ENCODE measurements at regions not wholly inside any gene's neighbourhood (a gene's known extent, or its start where the extent isn't known, plus 50 kb on each side); places are given as distances from the start of the nearest gene placed in this dataset.

- intact Hi-C loops (cut with micrococcal nuclease; ENCODE audit: unreplicated experiment), result no loop called here
- no peak overlapping the region for H2AFZ ChIP-seq (ENCODE audit: low read length)
- CTCF ChIA-PET (ENCODE audit: unreplicated experiment), result no interaction called here
- no peaks in the 10 kb centered on the region for H4K20me1 ChIP-seq (ENCODE audit: insufficient read depth, low read length)
- no peak for DNase-seq (ENCODE audit: low spot score)
- no peaks in the 10 kb centered on the region for H3K36me3 ChIP-seq (ENCODE audit: insufficient read depth, low read length)
- no TSS peak for BruUV-seq (replicated peaks)
- no peak overlapping the region for H3K4me3 ChIP-seq (ENCODE audit: low read depth, low read length, poor library complexity, severe bottlenecking)
- no peaks in the 10 kb centered on the region for H3K9me3 ChIP-seq (ENCODE audit: low read length)
- H3K9me2 ChIP-seq (ENCODE audit: insufficient read depth, low read length), result no peaks in the 10 kb centered on the region
- H3K4me2 ChIP-seq (ENCODE audit: low read length), result no peak overlapping the region
- POLR2A ChIA-PET, result no interaction called here
- no peaks in the 10 kb centered on the region for H3K79me2 ChIP-seq (ENCODE audit: insufficient read depth, low read depth, low read length)
- no peak overlapping the region for H3K27ac ChIP-seq (ENCODE audit: low read depth, low read length, poor library complexity, severe bottlenecking)
- no peaks in the 10 kb centered on the region for H3K4me1 ChIP-seq (ENCODE audit: insufficient read depth, low read length, poor library complexity, severe bottlenecking)
- TF ChIP-seq EZH2phosphoT487 (IDR thresholded peaks at IDR 0.05; ENCODE audit: borderline replicate concordance, low read depth, low read length), result no peak
- TF ChIP-seq, protein P1, sequence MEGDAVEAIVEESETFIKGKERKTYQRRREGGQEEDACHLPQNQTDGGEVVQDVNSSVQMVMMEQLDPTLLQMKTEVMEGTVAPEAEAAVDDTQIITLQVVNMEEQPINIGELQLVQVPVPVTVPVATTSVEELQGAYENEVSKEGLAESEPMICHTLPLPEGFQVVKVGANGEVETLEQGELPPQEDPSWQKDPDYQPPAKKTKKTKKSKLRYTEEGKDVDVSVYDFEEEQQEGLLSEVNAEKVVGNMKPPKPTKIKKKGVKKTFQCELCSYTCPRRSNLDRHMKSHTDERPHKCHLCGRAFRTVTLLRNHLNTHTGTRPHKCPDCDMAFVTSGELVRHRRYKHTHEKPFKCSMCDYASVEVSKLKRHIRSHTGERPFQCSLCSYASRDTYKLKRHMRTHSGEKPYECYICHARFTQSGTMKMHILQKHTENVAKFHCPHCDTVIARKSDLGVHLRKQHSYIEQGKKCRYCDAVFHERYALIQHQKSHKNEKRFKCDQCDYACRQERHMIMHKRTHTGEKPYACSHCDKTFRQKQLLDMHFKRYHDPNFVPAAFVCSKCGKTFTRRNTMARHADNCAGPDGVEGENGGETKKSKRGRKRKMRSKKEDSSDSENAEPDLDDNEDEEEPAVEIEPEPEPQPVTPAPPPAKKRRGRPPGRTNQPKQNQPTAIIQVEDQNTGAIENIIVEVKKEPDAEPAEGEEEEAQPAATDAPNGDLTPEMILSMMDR (conservative IDR thresholded peaks at IDR 0.05; ENCODE audit: low read length), result no peak
Measured at GRCh38 chr4:96786306-96786705, 946.4 kb downstream of the PDHA2 start.

DNA sequence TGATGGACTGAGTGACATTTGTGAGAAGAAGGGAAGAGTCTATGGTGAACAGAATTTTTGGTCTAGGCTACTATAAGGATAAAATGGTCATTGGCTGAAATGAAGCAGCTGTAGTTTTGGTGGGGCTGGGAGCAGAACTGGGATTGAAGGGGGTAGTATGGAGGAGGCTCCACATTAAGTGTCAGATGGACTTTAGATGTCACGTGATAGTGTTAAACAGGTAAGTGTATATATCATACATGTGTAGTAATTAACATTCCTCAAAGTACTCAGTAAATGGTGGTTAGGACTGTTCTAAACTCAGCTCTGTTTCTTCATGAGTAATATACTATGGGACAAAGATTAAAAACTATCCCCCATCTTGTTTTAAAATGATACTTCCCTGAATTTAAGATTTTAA lies 947.9 kb downstream of the PDHA2 start:
- Histone ChIP-seq H2AFZ (ENCODE audit: low read length) (no peak overlapping the region), H3K27ac (ENCODE audit: low read depth, low read length, poor library complexity, severe bottlenecking) (no peak overlapping the region), H3K79me2 (ENCODE audit: insufficient read depth, low read depth, low read length) (no peaks in the 10 kb centered on the region), H4K20me1 (ENCODE audit: insufficient read depth, low read length) (no peaks in the 10 kb centered on the region), H3K9me3 (ENCODE audit: low read length) (no peaks in the 10 kb centered on the region), H3K9me2 (ENCODE audit: insufficient read depth, low read length) (no peaks in the 10 kb centered on the region), H3K4me2 (ENCODE audit: low read length) (no peak overlapping the region), H3K4me3 (ENCODE audit: low read depth, low read length, poor library complexity, severe bottlenecking) (no peak overlapping the region), H3K4me1 (ENCODE audit: insufficient read depth, low read length, poor library complexity, severe bottlenecking) (no peaks in the 10 kb centered on the region), H3K36me3 (ENCODE audit: insufficient read depth, low read length) (no peaks in the 10 kb centered on the region)
- POLR2A ChIA-PET, result no interaction called here
- intact Hi-C loops (cut with micrococcal nuclease; ENCODE audit: unreplicated experiment), result no loop called here
- BruUV-seq (replicated peaks), result no TSS peak
- DNase-seq (ENCODE audit: low spot score), result no peak
- CTCF ChIA-PET (ENCODE audit: unreplicated experiment), result no interaction called here
- TF ChIP-seq, protein P1 (conservative IDR thresholded peaks at IDR 0.05; ENCODE audit: low read length), result no peak
- TF ChIP-seq EZH2phosphoT487 (IDR thresholded peaks at IDR 0.05; ENCODE audit: borderline replicate concordance, low read depth, low read length), result no peak

GRCh38 chr4:96809563-96809962 lies 969.7 kb downstream of the PDHA2 start:
- Histone ChIP-seq H3K27ac (ENCODE audit: low read depth, low read length, poor library complexity, severe bottlenecking) (no peak overlapping the region), H2AFZ (ENCODE audit: low read length) (no peak overlapping the region), H3K79me2 (ENCODE audit: insufficient read depth, low read depth, low read length) (no peaks in the 10 kb centered on the region), H3K36me3 (ENCODE audit: insufficient read depth, low read length) (no peaks in the 10 kb centered on the region), H3K9me2 (ENCODE audit: insufficient read depth, low read length) (no peaks in the 10 kb centered on the region), H3K4me1 (ENCODE audit: insufficient read depth, low read length, poor library complexity, severe bottlenecking) (no peaks in the 10 kb centered on the region), H3K4me2 (ENCODE audit: low read length) (no peak overlapping the region), H3K9me3 (ENCODE audit: low read length) (no peaks in the 10 kb centered on the region), H4K20me1 (ENCODE audit: insufficient read depth, low read length) (no peaks in the 10 kb centered on the region), H3K4me3 (ENCODE audit: low read depth, low read length, poor library complexity, severe bottlenecking) (no peak overlapping the region)
- intact Hi-C loops (cut with micrococcal nuclease; ENCODE audit: unreplicated experiment), result no loop called here
- DNase-seq (ENCODE audit: low spot score), result no peak
- ChIA-PET CTCF (ENCODE audit: unreplicated experiment) (no interaction called here), POLR2A (no interaction called here)
- BruUV-seq (replicated peaks), result no TSS peak
- TF ChIP-seq, protein P1 (conservative IDR thresholded peaks at IDR 0.05; ENCODE audit: low read length), result no peak
- TF ChIP-seq EZH2phosphoT487 (IDR thresholded peaks at IDR 0.05; ENCODE audit: borderline replicate concordance, low read depth, low read length), result no peak

All from OCI-LY7 (cell line).